DND-41 (cell line): ENCODE measurements at regions not wholly inside any gene's neighbourhood (a gene's known extent, or its start where the extent isn't known, plus 50 kb on each side); places are given as distances from the start of the nearest gene placed in this dataset.

ENCODE experiments used
- ATAC-seq: fragments of 200-7000 bp; cut with Tn5 transposase; 3 replicates; pipeline ENCODE4 v1.9.1; 2021; ENCODE audit warnings: low read depth; ENCODE audit not compliant: insufficient read depth
- DNase-seq: peaks from one replicate; pipeline ENCODE4 v3.0.0-alpha.2; 2020
- H2AFZ ChIP-seq: 2 replicates; pipeline ENCODE4 v1.6.0; 2012; ENCODE audit warnings: low read depth, low read length
- H3K27ac ChIP-seq: 2 replicates; pipeline ENCODE4 v1.5.1; 2012; ENCODE audit warnings: low read length, inconsistent platforms
- H3K27me3 ChIP-seq: fragments of 200-600 bp; sonication (generic); 2 replicates; pipeline ENCODE4 v1.6.0; 2012; ENCODE audit warnings: low read length, mild to moderate bottlenecking, inconsistent platforms; ENCODE audit not compliant: insufficient read depth, poor library complexity
- H3K36me3 ChIP-seq: 2 replicates; pipeline ENCODE4 v1.5.1; 2012; ENCODE audit warnings: low read length, inconsistent platforms; ENCODE audit not compliant: insufficient read depth
- H3K4me1 ChIP-seq: 2 replicates; pipeline ENCODE4 v1.5.1; 2012; ENCODE audit warnings: mild to moderate bottlenecking, low read length; ENCODE audit not compliant: insufficient read depth
- H3K4me2 ChIP-seq: 2 replicates; pipeline ENCODE4 v1.6.0; 2012; ENCODE audit warnings: mild to moderate bottlenecking, moderate library complexity, low read length, inconsistent platforms; ENCODE audit not compliant: insufficient read depth
- H3K4me3 ChIP-seq, 2 experiments: fragments of 200-600 bp in 1 of 2; shearing (Covaris generic) in 1 of 2; 2 replicates each; pipeline ENCODE4 v1.5.1; 2012 to 2016; ENCODE audit warnings: inconsistent platforms in 2 of 2, low read length in 2 of 2, mild to moderate bottlenecking in 2 of 2, low read depth in 1 of 2, moderate library complexity in 1 of 2
- H3K79me2 ChIP-seq: 2 replicates; pipeline ENCODE4 v1.6.0; 2012; ENCODE audit warnings: low read length, inconsistent platforms; ENCODE audit not compliant: insufficient read depth
- H3K9ac ChIP-seq: 2 replicates; pipeline ENCODE4 v1.6.0; 2012; ENCODE audit warnings: low read depth, mild to moderate bottlenecking, inconsistent platforms, low read length, moderate library complexity
- H3K9me3 ChIP-seq: 2 replicates; pipeline ENCODE4 v1.5.1; 2012; ENCODE audit warnings: low read length, moderate library complexity, mild to moderate bottlenecking, inconsistent platforms; ENCODE audit not compliant: insufficient read depth, severe bottlenecking
- H4K20me1 ChIP-seq: 2 replicates; pipeline ENCODE4 v1.6.0; 2012; ENCODE audit warnings: low read length; ENCODE audit not compliant: insufficient read depth
- EZH2 ChIP-seq: IDR thresholded peaks from 3 replicates; pipeline ENCODE4 v1.6.1; 2012; ENCODE audit warnings: borderline replicate concordance, low read depth, mild to moderate bottlenecking, moderate library complexity, low read length, inconsistent platforms; ENCODE audit not compliant: severe bottlenecking
- TF ChIP-seq, protein P1 (sequence below): IDR thresholded peaks from 2 replicates; pipeline ENCODE4 v1.5.1; 2012; ENCODE audit warnings: borderline replicate concordance, low read length, moderate library complexity, mild to moderate bottlenecking; ENCODE audit not compliant: poor library complexity, severe bottlenecking; ENCODE audit errors: extremely low read depth

DNA sequence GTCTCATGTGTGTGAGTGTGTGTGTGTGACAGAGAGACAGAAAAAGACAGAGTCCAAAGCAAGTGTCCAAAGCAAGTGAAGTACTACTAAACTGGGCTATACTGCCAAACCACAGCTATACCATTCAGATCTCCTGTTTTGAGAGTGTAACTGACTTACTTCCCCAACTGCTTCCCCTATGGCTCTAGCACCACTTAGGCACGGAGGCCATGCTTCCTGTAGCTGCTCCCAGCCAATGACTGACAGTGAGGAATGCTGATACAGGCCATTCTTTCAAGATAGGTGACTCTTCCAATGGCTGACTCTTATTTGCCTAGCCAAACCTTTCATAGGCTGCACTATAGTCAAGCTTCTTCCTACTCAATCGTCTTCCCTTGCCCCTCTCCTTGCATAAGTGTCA lies 393.2 kb downstream of the BCAT1 start:
- no peaks in the 10 kb centered on the region for H3K36me3 ChIP-seq

DNA sequence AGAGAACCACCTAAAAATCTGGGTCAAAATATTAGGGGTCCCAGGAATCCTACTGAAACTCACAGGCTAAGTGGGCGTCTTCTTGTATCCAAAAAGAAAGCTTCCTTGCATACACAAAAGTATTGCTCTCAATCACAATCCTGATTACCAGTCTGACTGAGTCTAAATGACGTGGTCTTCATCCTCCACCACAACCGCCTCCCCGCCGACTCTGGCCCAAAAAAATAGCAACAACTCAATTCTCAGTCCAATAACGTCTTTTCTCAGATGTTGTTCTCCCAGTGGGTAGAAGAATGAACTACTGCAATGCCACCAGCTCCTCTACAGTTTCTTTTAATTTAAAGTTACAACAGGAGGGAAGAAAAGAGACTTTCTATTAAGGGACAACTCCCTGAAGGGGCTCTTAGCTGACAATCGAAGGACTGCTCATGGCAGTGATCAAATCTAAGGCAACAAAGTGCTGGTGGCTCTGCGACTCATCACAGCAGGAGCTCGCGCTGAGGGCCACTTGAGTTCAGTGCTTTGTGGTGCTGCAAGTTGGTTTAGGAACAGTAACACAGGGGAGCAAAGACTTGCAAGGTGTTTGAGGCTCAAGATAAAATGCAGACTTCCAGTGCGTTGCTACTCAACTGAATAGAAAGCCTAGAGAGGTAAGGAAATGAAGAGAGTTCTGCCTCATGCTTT lies 394.1 kb downstream of the BCAT1 start:
- Histone ChIP-seq H2AFZ (no peak overlapping the region), H3K9ac (no peak overlapping the region), H3K9me3 (no peaks in the 10 kb centered on the region), H3K36me3 (no peaks in the 10 kb centered on the region), H3K27me3 (no peaks in the 10 kb centered on the region), H4K20me1 (no peaks in the 10 kb centered on the region), H3K27ac (no peak overlapping the region), H3K4me2 (no peak overlapping the region), H3K4me3 (no peak overlapping the region), H3K79me2 (no peaks in the 10 kb centered on the region), H3K4me1 (peaks cover 9% of the 10 kb centered on the region)
- DNase-seq: no peak
- ATAC-seq: no peak; the same call in 2 of the 3 replicates
- TF ChIP-seq EZH2: no peak
- TF ChIP-seq, protein P1, sequence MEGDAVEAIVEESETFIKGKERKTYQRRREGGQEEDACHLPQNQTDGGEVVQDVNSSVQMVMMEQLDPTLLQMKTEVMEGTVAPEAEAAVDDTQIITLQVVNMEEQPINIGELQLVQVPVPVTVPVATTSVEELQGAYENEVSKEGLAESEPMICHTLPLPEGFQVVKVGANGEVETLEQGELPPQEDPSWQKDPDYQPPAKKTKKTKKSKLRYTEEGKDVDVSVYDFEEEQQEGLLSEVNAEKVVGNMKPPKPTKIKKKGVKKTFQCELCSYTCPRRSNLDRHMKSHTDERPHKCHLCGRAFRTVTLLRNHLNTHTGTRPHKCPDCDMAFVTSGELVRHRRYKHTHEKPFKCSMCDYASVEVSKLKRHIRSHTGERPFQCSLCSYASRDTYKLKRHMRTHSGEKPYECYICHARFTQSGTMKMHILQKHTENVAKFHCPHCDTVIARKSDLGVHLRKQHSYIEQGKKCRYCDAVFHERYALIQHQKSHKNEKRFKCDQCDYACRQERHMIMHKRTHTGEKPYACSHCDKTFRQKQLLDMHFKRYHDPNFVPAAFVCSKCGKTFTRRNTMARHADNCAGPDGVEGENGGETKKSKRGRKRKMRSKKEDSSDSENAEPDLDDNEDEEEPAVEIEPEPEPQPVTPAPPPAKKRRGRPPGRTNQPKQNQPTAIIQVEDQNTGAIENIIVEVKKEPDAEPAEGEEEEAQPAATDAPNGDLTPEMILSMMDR: no peak

More for the DNA sequence above, 393.2 kb downstream of the BCAT1 start:
- Histone ChIP-seq H3K4me3 (no peak overlapping the region), H3K4me1 (peaks cover 18% of the 10 kb centered on the region), H4K20me1 (no peaks in the 10 kb centered on the region), H3K9ac (no peak overlapping the region), H3K4me2 (no peak overlapping the region), H3K9me3 (no peaks in the 10 kb centered on the region), H3K27me3 (no peaks in the 10 kb centered on the region), H3K27ac (no peak overlapping the region), H3K79me2 (no peaks in the 10 kb centered on the region), H2AFZ (no peak overlapping the region)
- no peak for TF ChIP-seq EZH2
- TF ChIP-seq, protein P1: no peak
- ATAC-seq (no peak), DNase-seq (no peak)

DNA sequence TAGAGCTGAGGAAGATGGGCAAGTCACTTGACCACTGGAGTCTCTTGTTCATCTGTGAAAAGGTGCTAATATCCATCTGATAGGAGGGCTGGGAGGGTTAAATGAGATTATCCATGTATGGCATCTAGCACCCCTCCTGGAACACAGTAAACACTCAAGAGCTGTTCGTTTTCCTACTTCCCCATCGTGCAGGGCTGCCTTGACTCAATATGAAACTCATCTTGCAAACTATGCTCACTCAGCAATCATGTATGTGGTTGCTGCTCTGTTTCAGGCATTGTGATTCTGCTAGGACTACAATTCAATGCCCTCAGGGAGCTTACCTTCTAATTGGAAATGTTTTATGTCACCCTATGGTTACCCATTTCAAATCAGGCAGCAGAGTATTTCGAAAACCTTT lies 395.6 kb downstream of the BCAT1 start:
- Histone ChIP-seq H3K27me3 (no peaks in the 10 kb centered on the region), H3K4me2 (no peak overlapping the region), H3K9ac (no peak overlapping the region), H2AFZ (no peak overlapping the region), H4K20me1 (no peaks in the 10 kb centered on the region), H3K9me3 (no peaks in the 10 kb centered on the region), H3K27ac (no peak overlapping the region), H3K4me1 (no peaks in the 10 kb centered on the region), H3K36me3 (no peaks in the 10 kb centered on the region), H3K4me3 (no peak overlapping the region), H3K79me2 (no peaks in the 10 kb centered on the region)
- ATAC-seq: no peak
- TF ChIP-seq EZH2: no peak
- TF ChIP-seq, protein P1: no peak
- DNase-seq: no peak
